ELR (cell line): ENCODE measurements at regions not wholly inside any gene's neighbourhood (a gene's known extent, or its start where the extent isn't known, plus 50 kb on each side); places are given as distances from the start of the nearest gene placed in this dataset.

Experiments used
- DNase-seq: peaks from one replicate; pipeline ENCODE4 v3.0.0-alpha.2; 2015; ENCODE audit warnings: low read depth

DNA sequence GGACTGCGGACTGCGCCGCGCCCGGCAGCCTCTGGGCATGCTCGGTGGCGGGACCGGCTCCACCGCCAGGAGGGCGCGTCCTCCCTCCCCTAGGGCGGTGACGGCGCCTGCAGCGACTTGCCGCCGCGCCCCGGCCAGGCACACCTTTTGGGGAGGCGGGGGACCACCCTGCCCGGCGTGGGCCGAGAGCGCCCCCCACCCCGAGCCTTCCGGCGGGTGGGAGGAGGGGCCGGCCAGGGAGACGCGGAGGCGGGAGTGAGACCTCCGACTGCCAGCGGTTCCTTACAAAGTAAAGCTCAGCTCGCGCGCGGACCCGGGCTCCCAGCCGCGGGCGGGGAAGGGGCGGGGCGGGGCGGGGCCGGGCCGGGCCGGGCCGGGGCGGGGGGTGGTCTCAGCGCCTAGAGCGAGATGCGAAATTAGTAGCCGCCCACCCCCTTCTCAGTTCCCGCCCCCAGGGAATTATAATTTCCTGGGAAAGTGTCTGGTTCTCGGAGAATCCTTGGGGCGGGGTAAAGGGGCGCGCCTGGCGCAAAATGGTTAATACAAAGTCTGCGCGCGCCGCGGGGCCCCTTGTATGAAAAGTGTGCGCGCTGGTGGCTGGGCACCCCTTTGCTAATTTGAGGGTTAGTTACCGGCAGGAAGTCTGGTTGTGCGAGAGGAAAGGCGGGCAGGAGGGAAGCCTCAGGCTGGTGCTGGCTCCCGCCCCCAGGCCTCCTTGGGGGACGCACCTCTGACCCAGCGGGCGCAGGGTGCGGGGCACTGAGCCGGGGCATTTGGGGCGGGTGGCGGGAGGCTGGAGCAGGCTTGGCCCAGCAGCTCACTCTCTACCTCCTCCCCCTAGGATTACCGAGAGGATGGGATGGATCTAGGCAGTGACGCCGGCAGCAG is 224.8 kb upstream of the IL12A start:
- DNase-seq = peak; percentile 96

GRCh38 chr3:159764490-159765029 is 224.1 kb upstream of the IL12A start:
- DNase-seq = no peak

DNA sequence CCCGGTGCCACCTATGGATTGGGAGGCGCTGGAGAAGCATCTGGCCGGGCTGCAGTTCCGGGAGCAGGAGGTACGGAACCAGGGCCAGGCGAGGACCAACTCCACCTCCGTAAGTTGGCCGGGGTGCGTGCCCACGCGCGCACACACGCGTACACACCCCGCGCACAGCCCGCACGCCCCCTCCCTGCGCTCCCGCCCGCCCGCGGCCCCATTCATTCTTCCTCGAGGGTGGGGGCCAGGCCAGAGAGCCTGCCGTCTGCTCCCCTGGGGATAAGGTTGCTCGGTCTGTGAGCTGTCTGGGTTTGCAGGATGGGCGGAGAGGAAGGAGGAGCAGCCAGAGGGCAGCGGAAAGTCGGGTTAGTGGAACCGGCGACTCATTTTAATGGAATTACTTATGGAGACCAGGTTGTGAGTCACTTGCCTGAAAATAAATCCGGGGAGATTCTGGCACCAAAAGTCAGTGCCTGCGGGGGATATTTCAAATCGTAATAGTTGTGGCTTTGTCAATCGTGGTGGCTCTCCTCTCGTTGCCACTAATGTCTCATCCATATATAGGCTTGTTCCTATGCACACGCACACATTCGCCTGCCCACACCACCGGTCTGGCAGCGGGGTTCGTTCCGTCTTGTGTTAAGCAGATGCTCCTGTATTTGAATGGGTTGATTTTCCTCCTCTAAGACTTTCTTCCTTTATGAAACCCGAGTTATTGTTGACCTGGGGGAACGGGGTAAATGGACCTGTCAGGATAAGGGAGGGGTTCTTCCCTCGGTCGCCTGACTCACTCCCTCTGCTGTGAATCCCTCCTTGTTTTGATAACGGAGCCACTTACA is 223.4 kb upstream of the IL12A start:
- peak; percentile 100 for DNase-seq

GRCh38 chr3:159765860-159766294 is 222.8 kb upstream of the IL12A start:
- DNase-seq = no peak

- peak; percentile 72 for DNase-seq
These were observed 222.0 kb upstream of the IL12A start for GRCh38 chr3:159766563-159767185.

DNA sequence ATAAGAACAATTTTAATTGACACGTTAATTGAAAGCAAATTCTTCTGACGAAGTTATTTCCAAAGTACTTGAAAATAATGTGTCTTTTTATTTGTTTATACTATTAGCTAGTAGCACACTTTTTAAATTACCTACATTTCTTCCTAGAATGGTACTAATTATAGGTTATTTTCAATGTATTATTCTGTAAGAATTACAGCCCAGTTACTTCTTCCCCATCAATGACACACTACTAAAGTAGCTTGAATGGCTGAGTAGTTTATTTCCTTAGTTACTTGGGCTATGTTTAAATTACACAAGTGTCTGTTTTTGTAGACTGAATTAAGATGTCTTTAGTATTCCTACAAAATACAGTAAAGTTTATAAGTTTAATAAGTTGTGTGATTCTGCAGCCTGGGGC is 217.6 kb upstream of the IL12A start:
- DNase-seq = no peak

GRCh38 chr3:159771865-159772611 is 216.6 kb upstream of the IL12A start:
- no peak for DNase-seq

GRCh38 chr3:159773706-159774105 is 214.9 kb upstream of the IL12A start:
- no peak for DNase-seq

GRCh38 chr3:159775372-159775961 is 213.2 kb upstream of the IL12A start:
- no peak for DNase-seq

- no peak for DNase-seq
These were observed 211.9 kb upstream of the IL12A start for GRCh38 chr3:159776779-159777178.

DNA sequence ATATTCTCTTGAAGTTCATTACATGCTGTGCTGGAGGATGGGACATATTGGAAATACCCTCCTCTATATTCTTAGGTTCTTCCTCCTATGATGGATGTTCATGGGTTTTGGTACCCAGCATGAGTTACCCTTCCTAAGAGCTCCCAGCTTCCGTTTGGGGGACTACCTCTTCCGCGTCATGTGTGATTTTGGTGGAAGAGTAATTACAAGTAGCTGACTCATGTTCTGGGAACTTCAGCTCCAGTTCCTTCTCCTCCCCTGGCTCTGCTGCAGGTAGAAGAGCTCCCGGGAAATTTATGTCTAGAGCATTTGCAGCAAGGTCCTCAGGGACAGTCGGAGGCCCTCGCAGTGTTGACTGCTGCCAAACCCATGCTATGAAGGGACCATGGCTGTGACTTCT is 208.8 kb upstream of the IL12A start:
- peak; percentile 52 for DNase-seq

DNA sequence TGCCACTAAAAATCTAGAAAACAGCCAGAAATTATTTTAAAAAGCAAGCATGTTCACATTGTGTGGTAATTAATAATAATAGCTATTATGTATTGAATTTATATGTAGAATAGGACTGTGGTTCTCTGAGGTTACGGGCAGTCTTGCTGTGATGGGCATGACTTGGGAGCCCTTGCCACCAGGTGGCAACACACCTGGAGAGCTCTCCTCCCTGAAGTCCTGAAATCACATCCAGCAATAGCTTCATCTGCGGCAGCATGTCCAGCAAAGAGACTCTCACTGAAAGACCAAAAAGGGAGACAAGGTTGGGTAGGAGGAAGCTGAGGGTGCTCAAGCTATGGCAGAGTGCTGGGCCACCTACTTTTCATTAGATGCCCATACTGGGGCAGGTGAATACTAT is 206.8 kb upstream of the IL12A start:
- no peak for DNase-seq

DNA sequence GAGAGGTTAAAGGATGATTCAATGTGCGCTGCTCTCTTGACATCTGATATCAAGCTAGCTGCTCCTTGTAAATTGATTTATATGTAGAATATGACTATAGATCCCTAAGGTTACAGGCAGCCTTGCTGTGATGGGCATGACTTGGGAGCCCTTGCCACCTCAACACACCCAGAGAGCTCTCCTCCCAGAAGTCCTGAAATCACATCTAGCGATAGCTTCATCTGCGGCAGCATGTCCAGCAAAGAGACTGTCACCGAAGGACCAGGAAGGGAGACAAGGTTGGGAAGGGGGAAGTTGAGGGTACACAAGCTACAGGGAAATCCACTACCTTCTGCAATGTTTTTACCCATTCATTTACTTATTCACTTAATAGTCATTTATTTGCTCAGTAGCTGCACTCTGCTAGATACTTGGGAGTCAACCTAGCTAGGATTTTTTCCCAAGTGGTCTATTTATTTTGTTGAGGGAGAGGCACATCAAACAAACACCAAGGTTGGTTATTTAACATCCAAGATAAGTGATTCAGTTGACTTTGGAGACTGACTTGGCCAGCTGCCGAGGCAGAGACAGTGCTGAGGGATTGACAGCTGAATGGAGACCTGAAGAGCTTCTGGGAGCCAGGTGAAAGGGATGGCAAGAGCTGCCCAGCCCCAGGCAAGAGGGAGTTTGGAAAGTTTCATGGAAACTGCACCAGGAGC is 205.8 kb upstream of the IL12A start:
- no peak for DNase-seq

DNA sequence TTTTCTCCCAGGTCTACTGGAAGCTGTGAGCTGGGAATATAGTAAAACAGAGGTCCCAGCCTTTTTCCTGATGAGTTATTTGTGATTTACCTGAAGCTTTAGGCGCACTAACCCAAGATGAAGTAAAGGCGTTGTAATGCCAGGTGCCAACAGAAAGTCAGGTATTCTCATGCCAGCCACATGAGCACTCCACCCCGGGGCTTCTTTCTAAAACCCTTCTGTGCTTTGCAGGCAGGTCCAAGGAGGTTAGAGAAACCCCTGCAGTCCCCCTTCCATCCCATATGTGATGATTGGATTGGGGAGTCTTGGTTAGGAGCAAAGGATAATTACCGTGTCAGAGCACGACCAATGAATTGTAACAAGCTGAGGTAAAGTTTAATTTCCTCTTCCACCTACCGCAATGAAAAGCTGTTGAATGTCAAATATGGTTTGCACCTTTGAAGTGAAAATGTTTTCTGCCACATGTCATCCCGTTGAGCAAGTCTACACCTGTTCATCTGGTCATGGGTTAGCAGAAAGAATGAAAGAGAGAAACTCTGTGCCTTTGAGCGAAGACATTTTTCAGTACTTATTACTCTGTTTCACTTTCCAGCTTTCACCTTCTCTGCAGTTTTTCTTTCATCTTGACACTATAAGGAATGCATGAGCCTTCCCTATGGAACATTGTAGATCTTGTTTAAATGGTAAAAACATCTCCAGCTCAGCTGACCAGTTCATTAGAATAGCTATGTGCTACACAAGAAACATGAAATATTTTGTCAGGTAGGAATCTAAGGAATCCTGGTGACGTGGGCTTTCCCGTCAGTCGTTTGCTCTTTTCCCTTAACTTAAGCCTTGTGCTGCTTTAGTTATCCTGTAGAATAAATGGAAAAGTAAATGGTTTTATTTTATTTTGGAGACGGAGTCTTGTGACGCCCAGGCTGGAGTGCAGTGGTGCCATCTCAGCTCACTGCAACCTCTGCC is 204.6 kb upstream of the IL12A start:
- peak; percentile 23 for DNase-seq

- DNase-seq = peak; percentile 71
These were observed 203.3 kb upstream of the IL12A start for GRCh38 chr3:159785273-159785708.

DNA sequence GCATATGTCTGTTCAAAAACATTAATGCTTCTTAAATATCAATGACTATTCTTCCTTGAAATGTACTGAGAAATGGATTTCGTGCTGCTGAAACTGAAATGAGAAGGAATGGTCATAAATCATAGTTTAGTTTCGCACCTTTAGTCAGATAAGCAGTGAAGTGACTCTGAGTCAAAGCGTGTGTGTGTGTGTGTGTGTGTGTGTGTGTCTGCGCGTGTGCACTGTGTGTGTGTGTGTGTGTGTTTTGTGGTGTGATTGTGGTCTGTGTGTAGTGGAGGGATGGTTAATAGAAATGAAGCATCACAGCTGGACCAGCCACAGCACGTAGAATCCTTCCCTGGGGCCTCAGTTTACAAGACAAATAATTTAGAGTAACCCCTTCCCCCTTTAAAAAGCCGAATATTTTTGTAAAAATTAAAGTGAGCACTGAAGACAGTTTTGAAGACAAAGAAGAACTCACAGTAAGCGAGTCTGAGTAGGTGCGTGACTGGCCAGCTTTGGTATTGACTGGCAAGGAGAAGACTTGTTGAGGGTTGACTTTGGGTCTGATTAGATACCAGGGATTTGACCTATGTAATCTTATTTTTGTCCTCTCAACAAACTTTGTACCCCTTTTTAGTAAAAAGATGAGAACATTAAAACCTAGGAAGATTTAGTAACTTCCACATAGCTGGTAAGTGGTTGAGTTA is 202.0 kb upstream of the IL12A start:
- peak; percentile 26 for DNase-seq

- peak; percentile 89 for DNase-seq
These were observed 201.5 kb upstream of the IL12A start for GRCh38 chr3:159787178-159787574.

DNA sequence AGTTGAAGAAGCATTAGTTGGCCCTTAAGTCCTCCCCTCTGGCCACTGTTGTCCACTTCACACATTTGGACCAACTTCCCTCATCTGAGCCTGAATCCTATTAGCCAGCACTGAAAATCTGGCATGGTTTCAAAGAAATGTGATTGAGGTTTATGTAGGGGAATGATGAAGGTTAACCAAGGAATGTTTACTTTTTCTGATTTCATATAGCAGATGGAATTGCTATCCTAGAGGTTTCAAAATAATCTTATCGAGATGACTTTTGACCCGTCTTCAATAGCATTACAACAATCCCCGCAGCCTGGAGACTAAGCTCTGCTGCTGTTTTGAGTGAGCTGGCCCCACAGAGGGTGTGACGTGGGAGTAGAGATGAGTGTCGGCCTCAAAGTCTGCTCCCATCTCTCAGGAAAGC is 200.8 kb upstream of the IL12A start:
- DNase-seq = peak; percentile 47

- DNase-seq = no peak
These were observed 200.3 kb upstream of the IL12A start for GRCh38 chr3:159788291-159788690.
